ENCODE measurements at regions not wholly inside any gene's neighbourhood (a gene's known extent, or its start where the extent isn't known, plus 50 kb on each side); places are given as distances from the start of the nearest gene placed in this dataset.

GRCh38 chr4:179709961-179710624, 2267.9 kb upstream of the AGA start:
- TF ChIP-seq EZH2 (IDR thresholded peaks at IDR 0.05) (no peak), POLR2AphosphoS5 (IDR thresholded peaks at IDR 0.05; ENCODE audit: borderline replicate concordance, low read depth, low read length) (no peak)
